Mucosa of gallbladder (tissue), 1 donor: ENCODE measurements at regions not wholly inside any gene's neighbourhood (a gene's known extent, or its start where the extent isn't known, plus 50 kb on each side); places are given as distances from the start of the nearest gene placed in this dataset.
"Not testable (repeated sequence)": the region's sequence is repeated elsewhere in the genome, so short reads cannot be mapped to it uniquely, and the experiment has no call there.

ENCODE experiments used
- DNase-seq: peaks from one replicate; pipeline ENCODE4 v3.0.0-alpha.2; 2020; ENCODE audit warnings: low spot score
- donor health status: DM: no; HTN: no; CAD: no.

DNA sequence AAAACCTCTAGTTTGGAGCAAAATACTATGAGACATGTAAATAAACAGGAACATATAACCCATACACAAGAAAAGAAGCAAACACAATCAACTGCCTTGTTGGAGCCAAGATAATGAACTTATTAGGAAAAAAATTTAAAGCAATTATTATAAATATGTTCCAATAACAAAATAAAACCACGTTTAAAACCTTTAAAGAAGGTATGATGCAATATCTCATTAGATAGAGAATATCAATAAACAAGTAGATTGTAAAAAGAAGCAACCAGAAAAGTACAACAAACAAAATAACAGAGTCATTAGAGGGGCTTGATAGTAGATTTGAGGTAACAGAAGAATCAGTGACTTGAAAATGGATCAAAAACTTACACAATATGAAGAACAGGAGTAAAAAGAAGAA, 327.0 kb upstream of the PCDH9 start:
- no peak for DNase-seq

DNA sequence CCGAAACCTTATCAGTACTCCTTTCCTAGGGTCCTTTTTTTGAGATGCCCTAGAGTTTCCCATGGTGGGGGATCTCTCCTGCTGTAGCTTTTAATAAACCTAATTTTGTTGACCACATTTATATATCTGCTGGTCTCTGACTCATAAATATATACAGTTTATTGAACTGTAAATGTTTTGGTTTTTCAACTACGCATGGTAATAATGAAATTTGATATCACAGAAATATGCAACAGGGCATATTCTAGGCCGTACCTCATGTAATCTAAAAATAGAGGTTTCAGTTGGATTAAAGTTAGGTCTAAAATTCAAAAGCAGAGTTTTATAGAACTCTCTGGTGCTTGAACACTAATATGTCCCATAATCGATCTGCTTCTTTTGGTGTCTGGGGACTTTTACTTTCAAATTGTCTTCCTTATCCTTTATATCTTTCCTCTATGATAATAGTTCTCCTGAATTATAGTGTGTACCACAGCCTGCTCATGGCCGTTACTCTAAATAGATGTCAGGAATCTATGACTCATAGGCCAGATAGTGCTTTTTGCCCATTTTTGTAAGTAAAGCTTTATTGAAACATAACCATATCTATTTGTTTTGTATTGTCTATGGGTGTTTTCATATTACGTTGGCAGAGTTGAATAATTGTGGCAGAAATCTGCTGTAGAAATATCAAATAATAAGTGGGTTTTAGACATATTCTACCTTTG, 324.8 kb upstream of the PCDH9 start:
- DNase-seq = no peak

DNA sequence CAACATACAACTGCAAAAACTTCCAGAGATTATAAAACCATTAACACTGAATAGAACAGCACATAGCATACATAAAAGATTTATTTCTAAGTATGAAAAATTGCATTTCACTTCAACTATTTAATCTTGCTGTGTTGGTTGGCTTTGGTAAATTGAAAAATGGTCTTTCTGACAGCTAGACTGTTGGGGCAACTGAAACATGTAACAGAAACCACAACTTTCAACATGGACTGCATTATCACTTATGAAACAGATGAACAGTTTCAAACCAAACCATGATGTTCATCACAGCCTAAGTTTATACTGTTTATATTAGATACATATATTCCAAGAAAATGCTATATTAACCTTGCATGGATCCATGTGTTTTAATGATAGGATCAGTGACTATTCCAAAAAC, 324.1 kb upstream of the PCDH9 start:
- no peak for DNase-seq

DNA sequence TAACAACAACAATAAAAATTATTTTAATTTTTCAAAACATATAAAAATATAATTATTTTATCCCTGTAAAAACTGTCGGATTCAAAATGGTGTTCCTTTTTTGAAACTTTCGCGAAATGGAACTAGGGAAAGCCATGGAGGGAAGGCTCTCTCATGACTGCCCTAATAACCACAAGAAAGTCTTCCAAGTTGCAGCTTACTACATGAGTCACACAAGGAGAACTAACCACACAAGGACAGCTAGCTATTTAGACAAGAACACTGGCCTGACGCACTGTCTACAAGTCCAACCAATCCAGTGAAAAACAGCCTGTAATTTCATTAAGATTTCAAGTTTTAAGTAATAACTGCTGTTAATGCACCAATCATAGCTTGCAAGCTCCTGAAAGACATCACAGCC, 319.2 kb upstream of the PCDH9 start:
- DNase-seq = no peak

DNA sequence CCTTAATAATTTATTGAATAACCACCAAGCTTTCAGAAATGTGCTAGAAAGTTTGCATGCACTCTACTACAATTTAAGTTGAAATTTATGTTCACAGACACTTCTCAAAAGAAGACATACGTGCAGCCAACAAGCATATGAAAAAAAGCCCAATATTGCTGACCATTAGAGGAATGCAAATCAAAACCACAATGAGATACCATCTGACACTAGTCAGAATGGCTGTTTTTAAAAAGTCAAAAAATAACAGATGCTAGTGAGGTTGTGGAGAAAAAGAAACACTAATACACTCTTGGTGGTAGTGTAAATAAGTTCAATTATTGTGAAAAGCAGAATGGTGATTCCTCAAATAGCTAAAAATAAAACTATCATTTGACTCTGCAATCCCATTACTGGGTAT, 308.8 kb upstream of the PCDH9 start:
- no peak for DNase-seq

DNA sequence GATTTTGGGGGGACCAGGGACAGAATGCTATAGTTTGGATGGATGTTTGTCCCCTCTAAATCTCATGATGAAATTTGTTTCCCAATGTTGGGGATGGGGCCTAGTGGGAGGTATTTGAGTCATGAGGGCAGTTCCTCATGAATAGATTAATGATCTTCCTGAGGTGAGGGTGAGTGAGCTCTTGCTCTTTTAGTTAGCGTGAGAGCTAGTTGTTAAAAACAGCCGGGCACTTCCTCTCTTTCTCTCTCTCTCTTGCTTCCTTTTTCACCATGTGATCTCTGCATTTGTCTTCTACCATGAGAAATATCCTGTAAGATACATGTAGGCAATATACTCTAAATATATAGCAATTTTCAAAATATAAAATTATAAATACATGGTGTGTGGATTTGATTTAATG, 290.8 kb upstream of the PCDH9 start:
- no peak for DNase-seq

DNA sequence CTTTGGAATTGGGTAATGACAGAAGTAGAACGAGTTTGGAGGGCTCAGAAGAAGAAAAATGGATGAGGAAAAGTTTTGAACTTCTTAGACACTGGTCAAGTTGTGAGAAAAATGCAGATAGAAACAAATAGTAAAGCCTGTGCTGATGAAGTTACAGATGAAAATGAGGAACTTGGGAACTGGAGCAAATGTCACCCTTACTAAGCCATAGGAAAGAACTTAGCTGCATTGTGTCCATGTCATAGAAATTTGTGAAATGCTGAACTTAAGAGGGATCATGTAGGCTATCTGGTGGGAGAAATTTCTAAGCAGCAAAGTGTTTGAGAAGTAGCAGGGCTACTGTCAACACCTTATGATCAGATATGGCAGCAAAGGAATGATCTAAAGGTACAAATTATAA, 289.2 kb upstream of the PCDH9 start:
- no peak for DNase-seq

DNA sequence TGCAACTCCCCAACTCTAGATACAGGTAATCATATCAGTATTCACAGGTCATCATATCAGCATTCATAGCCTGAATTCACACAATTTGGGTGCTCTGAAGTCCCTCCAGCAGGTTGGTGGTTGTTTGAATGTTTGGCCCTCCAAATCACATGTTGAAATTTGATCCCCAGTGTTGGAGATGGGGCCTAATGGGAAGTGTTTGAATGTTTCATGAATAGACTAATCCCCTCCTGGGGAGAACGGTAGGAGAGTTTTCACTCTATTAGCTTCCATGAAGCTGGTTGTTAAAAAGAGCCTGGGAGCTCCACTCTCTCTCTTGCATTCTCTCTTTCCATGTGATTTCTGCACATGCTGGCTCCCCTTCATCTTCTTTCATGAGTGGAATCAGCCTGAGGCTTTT, 288.6 kb upstream of the PCDH9 start:
- DNase-seq = no peak

DNA sequence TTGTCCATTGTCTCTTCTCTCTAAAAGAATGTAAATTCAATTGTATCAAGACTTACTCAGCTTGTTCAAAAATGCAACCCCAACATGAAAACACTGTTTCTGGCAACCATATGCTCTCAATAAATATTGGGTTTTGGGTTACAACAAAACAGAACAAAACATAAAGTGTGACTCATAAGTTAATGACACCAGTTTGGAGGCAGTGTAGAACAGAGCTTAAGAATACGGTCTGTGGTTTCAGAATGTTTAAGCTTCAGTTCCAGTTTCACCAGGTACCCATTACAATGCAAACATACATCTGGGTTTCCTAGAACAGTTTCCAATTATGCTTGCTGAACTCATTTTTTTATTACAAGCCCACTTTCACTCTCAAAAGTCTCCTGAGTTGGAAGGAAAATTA, 285.8 kb upstream of the PCDH9 start:
- no peak for DNase-seq

DNA sequence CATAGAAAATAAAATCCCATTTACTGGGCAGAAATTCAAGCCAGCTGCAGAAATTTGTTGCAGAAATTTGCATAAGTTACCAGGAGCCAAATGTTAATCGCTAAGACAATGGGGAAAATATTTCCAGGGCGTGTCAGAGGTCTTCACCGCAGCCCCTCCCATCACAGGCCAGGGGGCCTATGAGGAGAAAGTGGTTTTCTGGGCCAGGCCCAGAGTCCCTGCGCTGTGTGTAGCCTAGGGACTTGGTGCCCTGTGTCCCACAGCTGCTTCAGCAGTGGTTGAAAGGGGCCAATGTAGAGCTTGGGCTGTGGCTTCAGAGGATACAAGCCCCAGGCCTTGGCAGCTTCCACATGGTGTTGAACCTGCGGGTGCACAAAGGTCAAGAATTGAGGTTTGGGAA, 278.9 kb upstream of the PCDH9 start:
- no peak for DNase-seq

DNA sequence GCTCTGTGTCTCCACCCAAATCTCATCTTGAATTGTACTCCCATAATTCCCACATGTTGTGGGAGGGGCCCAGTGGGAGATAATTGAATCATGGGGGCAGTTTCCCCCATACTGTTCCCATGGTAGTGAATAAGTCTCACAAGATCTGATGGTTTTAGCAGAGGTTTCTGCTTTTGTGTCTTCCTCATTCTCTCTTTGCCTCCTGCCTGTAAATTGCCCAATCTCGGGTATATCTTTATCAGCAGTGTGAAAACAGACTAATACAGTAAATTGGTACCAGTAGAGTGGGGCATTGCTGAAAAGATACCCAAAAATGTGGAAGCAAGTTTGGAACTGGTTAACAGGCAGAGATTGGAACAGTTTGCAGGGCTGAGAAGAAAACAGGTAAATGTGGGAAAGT, 278.1 kb upstream of the PCDH9 start:
- not testable (repeated sequence) for DNase-seq

DNA sequence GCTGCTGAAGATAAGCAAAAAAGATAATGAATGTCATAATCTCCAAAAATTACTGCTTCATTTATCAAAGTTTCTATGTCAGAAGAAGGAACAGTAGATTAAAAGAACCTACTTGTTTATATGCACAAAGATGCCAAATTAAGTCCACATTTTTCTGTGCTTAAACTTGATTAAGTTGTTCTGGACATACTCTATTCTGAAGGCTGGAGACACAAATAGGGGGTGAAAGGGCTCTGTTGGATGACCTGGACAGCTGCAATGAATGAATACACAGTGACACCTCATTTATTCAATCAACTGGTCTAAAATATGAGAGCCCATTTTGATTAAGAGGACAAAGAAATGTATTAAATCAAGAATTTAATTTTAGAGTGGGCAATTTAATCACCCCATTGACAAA, 276.3 kb upstream of the PCDH9 start:
- DNase-seq = no peak

DNA sequence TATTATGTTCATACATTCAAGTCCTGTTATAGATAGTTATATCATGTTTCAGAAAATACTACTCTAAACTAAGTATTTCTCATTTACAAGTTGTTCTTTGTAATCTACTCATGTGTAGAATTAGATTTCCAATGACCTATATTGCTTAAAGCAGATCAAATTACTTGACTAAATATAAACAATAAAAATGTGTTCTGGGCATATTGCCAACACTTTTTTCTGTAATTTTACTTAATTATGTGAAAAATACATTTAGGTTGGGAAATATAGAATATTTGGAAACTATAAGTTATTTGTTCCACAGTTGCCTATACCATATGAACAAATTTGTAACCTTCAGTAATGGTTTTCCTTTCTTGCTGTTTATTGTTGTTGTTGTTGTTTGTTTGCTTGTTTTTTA, 275.2 kb upstream of the PCDH9 start:
- DNase-seq = no peak

DNA sequence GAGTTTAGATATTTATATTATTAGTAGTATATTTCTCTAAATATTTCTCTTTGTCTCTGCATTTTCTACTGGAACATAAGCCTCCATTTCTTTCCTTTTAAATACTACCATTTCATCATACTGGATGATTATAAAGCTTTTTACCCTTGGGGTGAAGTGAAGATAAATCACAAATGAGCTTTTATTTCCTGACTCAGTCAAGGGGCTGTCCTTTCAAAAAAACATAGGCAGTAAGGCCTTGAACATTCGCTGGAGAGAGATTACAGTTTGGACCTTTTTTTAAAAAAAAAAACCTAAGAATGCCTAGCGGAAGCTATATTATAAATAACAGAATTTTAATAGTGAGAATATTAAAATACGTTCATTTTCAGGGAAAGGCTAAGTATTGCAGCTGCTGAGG, 268.8 kb upstream of the PCDH9 start:
- no peak for DNase-seq

DNA sequence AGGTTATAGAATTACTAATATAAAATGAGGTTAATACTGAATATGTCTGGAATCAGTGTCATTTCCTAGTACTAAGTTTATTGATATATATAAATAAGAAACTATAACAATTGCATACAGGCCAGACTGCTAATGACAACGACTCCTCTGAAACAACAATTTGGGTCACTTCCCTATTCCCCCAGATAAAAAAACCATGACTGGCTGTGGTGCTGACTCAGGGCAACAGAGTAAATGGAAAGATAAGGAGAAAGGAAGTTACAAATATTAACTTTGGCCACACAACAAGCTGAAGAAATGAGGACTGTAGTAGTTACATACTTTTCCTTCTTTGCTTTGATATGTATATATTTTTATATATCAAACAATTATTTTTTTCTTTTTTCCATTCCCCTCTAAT, 263.7 kb upstream of the PCDH9 start:
- no peak for DNase-seq

DNA sequence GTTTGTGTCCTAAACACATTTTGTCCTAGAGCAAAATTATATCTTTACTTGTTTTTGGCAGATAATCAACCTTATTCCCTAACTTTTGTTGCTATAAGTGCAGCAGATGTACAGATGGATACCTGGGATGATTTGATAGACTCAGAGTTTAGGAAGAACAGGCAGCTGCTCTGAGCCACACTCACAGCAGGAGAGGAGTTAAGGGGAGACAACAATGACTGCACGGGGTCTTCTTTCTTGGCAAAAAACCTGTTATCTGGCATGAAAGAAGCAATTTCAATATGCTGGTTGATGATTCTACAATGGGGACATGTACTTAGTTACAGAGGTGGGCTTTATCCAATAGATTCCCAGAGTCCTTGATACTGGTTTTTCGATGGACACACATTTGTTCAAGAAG, 258.9 kb upstream of the PCDH9 start:
- no peak for DNase-seq

DNA sequence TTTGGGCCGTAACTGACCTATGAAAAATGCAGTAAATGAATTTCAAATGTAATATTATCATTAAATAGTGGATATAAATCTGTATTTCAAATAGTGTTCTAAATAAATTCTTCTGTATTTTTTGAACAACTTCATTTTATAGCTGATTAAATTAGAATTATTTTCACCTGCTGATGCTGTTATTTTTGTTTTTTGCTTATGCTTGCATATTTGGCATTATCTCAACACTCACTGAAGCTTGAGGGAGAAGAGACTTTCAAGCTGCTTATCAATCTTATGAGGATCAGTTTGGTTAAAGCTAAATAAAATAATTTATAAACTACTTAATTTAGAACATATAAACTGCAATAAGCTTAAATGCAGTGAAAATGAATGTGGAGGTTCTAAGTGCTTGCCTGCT, 251.3 kb upstream of the PCDH9 start:
- no peak for DNase-seq

DNA sequence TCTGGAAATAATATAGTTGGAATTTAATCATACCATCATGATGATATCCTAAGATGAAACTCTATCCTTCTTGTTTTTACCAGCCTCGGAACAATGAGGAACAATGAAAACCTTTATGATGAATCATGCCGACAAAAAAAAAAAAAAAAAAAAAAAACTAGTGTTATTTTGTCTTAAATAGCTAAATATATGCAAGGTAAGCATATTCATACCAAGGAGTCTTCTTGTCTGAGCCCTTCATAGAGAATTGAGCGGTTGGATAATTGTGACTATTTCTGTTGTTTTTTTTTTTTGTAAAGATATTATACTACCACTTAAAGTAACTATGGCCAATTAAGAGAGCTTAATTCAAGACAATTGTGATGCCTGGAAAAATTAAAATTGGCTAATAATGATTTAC, 244.0 kb upstream of the PCDH9 start:
- no peak for DNase-seq

DNA sequence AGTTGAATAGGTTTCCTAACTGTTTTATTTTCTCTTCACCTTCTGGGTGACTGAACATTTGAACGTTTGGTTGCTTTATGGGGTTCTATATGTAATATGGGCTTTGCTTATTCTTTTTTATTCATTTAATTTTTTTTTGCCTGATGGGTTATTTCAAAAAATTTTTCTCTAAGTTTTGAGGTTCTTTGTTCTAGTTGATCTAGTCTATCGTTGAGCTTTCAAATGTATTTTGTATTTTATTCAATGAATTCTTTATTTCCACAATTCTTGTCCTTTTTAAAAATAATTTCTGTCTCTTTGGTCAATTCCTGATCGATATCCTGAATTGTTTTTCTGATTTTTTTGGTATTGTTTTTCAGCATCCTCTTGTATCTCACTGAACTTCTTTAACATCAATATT, 239.5 kb upstream of the PCDH9 start:
- DNase-seq = no peak

DNA sequence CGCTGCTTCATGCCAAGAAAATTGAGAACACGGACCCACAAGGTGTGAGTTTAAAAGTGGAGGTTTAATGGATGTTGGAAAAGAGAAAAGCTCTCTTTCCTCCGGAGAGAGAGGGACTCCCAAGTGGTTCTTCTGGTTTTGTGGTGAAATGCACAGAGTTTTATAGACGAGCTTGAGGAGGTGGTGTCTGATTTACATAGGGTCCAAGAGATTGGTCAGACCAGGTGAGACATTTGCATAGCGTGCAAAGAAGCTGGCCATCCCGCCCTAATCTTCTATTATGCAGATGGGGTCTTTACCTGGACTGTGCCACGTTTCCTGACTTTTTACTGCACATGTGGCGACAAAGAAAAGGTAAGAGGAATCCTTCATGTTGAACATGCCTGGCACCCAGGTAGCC, 236.4 kb upstream of the PCDH9 start:
- DNase-seq = no peak

DNA sequence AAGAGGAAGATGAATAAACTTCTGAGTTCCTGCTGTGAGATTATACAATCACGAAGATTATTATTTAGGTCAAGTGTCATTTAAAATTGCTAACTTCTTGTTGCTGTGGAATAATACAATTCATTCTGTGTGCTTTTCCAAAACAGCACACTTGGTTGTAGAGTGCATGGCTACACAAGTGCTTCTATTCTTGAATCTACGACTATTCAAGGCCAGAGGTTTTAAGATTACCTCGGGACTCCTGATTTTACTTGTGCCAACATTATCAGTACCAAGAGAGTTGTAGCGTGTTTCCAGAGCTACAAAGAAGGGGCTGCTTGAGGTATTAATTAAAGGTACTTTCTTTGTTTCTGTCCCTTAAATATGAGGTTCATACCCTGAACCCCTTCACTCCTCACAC, 234.0 kb upstream of the PCDH9 start:
- DNase-seq = no peak

DNA sequence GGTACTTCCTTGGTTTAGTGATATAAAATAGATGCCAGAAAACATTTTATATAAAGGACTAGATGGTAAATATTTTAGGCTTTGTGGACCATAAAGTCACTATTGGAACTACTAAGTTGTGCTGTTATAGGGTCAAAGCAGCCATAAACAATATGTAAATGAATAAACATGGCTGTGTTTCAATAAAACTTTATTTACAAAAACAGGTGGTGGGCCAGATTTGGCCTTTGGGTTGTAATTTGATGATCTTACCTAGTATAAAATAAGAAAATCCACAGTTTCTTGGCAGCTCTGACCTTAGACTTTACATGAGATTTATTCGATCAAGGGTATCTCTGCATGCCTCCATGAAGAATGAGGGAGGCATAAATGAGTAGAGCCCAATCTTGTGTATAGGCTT, 232.0 kb upstream of the PCDH9 start:
- DNase-seq = no peak

DNA sequence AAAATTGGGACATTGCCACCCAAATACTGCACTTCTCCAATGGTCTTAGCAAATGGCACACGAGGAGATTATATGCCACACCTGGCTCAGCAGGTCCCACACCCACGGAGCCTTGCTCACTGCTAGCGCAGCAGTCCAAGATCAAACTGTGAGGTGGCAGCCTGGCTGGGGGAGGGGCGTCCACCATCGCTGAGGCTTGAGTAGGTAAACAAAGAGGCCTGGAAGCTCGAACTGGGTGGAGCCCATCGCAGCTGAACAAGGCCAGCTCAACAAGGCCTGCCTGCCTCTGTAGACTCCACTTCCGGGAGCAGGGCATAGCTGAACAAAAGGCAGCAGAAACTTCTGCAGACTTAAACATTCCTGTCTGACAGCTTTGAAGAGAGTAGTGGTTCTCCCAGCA, 222.4 kb upstream of the PCDH9 start:
- not testable (repeated sequence) for DNase-seq

DNA sequence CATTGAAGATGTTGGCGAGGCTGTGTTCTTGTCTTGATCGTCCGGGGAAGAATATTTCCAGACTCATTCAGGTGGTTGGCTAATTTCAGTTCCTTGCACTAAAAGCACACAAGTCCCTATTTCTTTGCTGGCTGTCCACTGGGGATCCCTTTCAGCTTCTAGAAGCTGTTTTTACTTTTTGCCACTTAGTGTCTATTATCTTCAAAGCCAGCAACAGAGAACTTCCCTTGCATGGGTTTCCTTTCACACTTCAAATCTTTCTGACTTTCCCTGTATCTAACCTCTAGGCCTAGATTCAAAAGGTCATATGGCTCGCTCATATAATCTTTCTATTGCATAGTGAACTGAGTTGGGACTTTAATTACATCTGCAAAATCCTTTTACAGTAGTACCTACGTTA, 215.3 kb upstream of the PCDH9 start:
- DNase-seq = no peak

DNA sequence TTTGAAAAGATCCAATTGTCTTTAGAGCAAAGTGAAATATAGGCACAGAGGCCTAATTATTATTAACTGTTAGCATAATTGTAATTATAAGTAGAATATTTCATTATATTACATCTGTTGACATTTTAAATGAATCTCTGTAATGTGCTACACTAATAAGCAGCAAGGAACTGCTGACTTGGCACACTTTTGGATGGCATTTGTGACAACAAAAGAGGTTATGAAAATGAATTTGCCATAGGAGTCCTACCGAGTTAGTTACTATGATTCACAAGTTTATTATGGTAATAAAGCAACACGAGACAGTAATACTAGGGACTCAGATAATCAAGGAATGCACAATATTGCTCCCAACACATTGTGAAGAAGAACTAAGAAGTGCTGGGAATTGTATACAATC, 213.8 kb upstream of the PCDH9 start:
- no peak for DNase-seq
